Lower lobe of right lung (tissue), 2 donors: ENCODE measurements at regions not wholly inside any gene's neighbourhood (a gene's known extent, or its start where the extent isn't known, plus 50 kb on each side); places are given as distances from the start of the nearest gene placed in this dataset.

Experiments used
- ATAC-seq, 2 donors: fragments of 200-7000 bp; cut with Tn5 transposase; one replicate each; pipeline ENCODE4 v1.9.1; 2020 to 2022; ENCODE audit warnings: mild to moderate bottlenecking in 2 of 2, moderate library complexity in 2 of 2
- DNase-seq: peaks from one replicate; pipeline ENCODE4 v3.0.0-alpha.2; 2020
- H3K27ac ChIP-seq: fragments of 200-600 bp; one replicate; pipeline ENCODE4 v1.8.0; 2022
- H3K27me3 ChIP-seq: fragments of 200-600 bp; one replicate; pipeline ENCODE4 v1.8.0; 2022; ENCODE audit warnings: low read depth
- H3K36me3 ChIP-seq: fragments of 200-600 bp; one replicate; pipeline ENCODE4 v1.8.0; 2022; ENCODE audit warnings: mild to moderate bottlenecking
- H3K4me1 ChIP-seq: fragments of 200-600 bp; one replicate; pipeline ENCODE4 v1.8.0; 2022
- H3K4me3 ChIP-seq: fragments of 200-600 bp; one replicate; pipeline ENCODE4 v1.8.0; 2022; ENCODE audit warnings: mild to moderate bottlenecking
- H3K9me3 ChIP-seq: fragments of 200-600 bp; one replicate; pipeline ENCODE4 v1.8.0; 2022
- CTCF ChIP-seq: fragments of 200-600 bp; IDR thresholded peaks from one replicate; pipeline ENCODE4 v1.8.0; 2022; ENCODE audit warnings: antibody characterized with exemption, mild to moderate bottlenecking
- intact Hi-C: fragments of 100-400 bp; cut with DNase I; formaldehyde crosslinking; loops from one replicate; pipeline ENCODE4 v1.11.0; 2022
- donor health status: DM: no; HTN: yes; CAD: no; lungs with severe emphysema.

DNA sequence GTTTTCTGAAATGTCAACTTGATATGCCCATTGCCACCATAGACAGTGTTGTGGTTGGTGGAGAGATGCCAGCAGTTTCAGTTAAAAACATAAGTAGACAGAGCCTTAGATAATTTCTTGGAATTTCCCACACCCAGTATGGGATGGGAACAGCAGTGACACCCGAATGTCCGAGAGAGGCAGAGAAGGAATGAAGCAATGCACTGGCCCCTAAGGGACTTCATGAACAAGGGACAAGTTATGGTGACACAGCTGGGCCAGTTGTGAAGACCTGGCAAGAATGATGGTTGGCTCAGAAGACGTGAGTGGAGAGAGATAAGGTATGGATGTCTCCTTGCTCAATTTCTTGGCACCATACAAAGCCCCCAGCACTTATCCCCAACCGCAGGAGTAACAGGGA is 165.2 kb upstream of the APCDD1 start:
- intact Hi-C loops: no loop called here
- peaks cover 10% of the 10 kb centered on the region for H3K4me1 ChIP-seq
- DNase-seq (no peak), ATAC-seq (no peak)
- no peaks in the 10 kb centered on the region for H3K9me3 ChIP-seq
- H3K36me3 ChIP-seq: no peaks in the 10 kb centered on the region
- no peak overlapping the region for H3K27ac ChIP-seq
- no peak overlapping the region for H3K4me3 ChIP-seq
- H3K27me3 ChIP-seq: no peaks in the 10 kb centered on the region
- no peak for TF ChIP-seq CTCF

- DNase-seq (no peak), ATAC-seq (no peak)
These were observed 164.3 kb upstream of the APCDD1 start for GRCh38 chr18:10289951-10290637.

DNA sequence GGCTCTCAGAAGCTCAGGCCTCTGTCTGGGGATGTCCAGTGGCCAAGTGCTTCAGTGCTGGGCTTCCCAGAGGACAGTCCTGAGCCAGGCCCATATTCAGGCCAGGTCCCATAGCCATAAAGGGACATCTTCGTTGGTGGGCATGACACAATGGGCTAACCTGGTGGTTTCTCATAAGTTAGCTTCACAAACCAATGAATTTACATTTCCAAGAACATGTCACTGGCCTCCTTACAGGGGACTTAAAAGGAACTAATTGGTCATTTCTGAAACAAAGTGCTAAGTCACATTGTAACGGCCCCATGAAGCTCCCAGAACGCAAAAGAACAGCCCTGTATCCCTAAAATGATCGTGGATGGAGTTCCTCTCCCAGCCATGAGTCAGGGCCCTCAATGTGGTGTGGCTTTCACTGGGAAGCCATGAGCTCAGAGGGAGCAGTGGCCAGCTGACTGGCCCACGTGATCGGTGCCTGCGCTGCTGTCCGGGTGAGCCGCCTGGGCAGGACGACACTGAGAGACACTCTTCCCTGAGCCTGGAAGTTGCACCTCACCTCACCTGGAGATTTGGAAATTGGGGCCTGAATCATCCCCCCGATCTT is 163.7 kb upstream of the APCDD1 start:
- Histone ChIP-seq H3K4me1 (peaks cover 10% of the 10 kb centered on the region), H3K27ac (peak overlapping the region; percentile 53), H3K9me3 (no peaks in the 10 kb centered on the region), H3K4me3 (no peak overlapping the region), H3K36me3 (no peaks in the 10 kb centered on the region), H3K27me3 (no peaks in the 10 kb centered on the region)
- intact Hi-C loops: no loop called here
- no peak for TF ChIP-seq CTCF
- DNase-seq (no peak), ATAC-seq (no peak)

More at GRCh38 chr18:10289951-10290637, 164.3 kb upstream of the APCDD1 start:
- Histone ChIP-seq H3K36me3 (no peaks in the 10 kb centered on the region), H3K4me1 (peaks cover 10% of the 10 kb centered on the region), H3K4me3 (no peak overlapping the region), H3K27ac (peak overlapping the region; percentile 53), H3K9me3 (no peaks in the 10 kb centered on the region), H3K27me3 (no peaks in the 10 kb centered on the region)
- TF ChIP-seq CTCF: no peak
- intact Hi-C loops: no loop called here

GRCh38 chr18:10291568-10291981 is 162.9 kb upstream of the APCDD1 start:
- Histone ChIP-seq H3K36me3 (no peaks in the 10 kb centered on the region), H3K4me3 (no peak overlapping the region), H3K4me1 (peaks cover 10% of the 10 kb centered on the region), H3K27me3 (no peaks in the 10 kb centered on the region), H3K27ac (no peak overlapping the region), H3K9me3 (no peaks in the 10 kb centered on the region)
- DNase-seq (no peak), ATAC-seq (no peak)
- intact Hi-C loops: no loop called here
- no peak for TF ChIP-seq CTCF

DNA sequence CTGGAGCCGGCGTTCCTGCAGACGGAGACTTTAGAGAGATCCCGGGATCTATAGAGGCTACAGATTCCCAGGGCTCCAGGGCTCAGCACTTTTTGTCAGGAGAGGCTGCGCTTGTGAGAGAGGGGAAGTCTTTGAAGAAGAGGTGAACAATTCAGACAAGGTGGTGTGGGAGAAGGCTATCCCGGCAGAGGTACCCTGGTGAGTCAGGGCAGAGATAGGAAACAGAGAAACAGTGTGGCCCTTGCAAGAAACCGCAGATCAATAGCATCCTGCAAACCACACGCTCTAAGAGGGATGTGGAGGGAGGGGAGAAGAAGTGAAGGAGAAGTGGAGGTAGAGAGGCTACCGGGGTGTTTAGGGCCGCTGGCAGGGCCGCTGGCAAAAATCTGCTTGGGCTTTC is 160.5 kb upstream of the APCDD1 start:
- no peaks in the 10 kb centered on the region for H3K9me3 ChIP-seq
- no peaks in the 10 kb centered on the region for H3K27me3 ChIP-seq
- no peak overlapping the region for H3K27ac ChIP-seq
- H3K36me3 ChIP-seq: no peaks in the 10 kb centered on the region
- no peak for ATAC-seq
- no peak overlapping the region for H3K4me3 ChIP-seq
- H3K4me1 ChIP-seq: peaks cover 10% of the 10 kb centered on the region
- TF ChIP-seq CTCF: no peak
- intact Hi-C loops: no loop called here
- DNase-seq: no peak
